Endometrium (tissue), 2 donors: ENCODE measurements at regions not wholly inside any gene's neighbourhood (a gene's known extent, or its start where the extent isn't known, plus 50 kb on each side); places are given as distances from the start of the nearest gene placed in this dataset.
"Not testable (repeated sequence)": the region's sequence is repeated elsewhere in the genome, so short reads cannot be mapped to it uniquely, and the experiment has no call there.

Source experiments
- FAIRE-seq: peaks from 2 replicates; lab custom pipeline; 2012; peaks lifted over from hg19 to GRCh38; lab: Jason Lieb, UNC
- donor health status: control.
- donor health status: control.

GRCh38 chr5:87785554-87786335 lies 373.0 kb upstream of the CCNH start:
- FAIRE-seq: no peak

DNA sequence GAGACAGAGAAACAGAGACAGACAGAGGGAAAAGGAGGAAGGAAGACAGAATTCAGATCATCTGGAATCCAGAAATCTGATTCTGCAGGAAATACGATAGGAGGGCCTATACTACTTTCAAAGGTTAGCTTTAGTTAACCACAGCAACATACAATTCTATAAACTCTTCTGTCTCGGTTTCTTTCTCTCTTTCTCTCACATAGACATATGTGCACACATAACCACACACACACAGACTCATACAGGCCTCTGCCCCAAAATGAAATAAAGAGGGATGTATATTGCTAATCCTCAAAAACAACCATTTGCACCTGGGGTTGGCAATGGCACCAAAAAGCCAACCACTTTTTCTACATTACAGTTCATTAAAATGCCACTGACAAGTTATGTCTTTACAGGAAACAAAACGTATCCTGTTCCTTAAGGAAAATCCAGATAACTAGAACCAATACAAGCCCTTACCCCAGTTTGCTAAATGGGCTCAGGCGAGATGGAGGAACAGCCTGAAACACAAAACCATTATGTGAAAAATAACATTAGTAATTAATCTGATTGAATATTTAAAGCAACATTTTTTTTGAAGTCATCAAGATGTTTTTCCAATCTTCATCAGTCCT lies 372.3 kb upstream of the CCNH start:
- FAIRE-seq: no peak

DNA sequence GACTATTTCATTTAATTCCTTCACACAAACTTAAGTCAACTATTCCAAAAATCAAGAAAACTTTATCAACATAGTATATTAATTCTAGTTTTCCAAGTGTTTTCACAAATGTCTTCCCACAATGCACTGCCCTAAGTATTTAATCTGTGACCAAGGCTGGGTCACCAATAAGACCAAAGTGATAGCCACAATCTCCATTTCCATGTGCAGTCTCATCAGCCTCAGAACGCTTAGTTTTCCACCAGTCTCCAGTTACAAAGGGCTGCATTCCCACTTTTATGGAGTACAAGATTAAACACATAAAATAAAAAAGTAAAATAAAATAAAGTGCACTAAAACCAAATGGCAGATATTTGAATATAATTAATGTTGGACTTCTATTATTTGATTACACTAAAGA lies 371.6 kb upstream of the CCNH start:
- FAIRE-seq: peak; percentile 95

- no peak for FAIRE-seq
Measured at GRCh38 chr5:87782916-87783315, 370.2 kb upstream of the CCNH start.

GRCh38 chr5:87781976-87782375 lies 369.2 kb upstream of the CCNH start:
- no peak for FAIRE-seq

DNA sequence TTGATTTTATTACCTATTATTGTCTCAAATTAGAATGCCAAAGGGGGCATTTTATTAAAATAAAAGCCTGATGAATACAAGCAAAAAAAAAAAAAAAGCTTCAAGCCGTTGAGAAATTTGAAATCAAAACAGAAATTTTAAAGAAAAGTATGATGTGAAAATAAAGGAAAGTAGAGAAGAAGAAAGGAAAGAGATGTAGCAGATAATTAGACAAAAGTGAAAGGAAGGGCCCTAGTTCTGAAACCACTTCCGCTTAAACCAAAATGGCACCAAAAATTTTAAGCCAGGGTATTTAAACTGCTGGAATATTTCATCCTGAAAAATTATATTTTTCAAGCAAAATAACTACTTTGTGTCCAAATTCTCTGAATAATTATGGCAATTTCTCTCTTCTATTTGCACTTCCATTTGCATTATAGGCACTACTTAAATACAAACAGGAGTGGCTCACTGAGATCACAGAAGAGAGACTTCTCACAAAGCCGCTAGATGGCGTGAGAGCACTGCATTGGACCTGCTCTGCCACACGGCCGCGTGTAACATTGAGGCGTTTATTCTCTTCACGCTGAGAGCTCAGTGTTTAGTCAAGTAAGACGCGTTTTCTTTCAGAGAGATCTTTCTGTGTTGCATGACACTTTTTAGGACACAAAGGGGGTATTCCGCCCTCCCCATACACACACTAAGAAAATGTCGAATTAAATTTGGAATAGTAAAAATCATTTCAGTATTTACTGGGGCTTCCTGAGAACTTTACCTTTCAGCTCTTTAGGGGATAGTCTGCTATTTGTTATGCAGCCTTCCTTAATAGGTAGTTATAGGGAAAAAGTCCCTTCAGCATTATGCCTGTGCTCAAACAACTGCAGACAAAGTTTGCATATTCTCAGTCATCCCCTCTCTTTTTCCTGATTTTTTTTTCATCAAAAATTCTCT lies 368.4 kb upstream of the CCNH start:
- FAIRE-seq: peak; percentile 65

DNA sequence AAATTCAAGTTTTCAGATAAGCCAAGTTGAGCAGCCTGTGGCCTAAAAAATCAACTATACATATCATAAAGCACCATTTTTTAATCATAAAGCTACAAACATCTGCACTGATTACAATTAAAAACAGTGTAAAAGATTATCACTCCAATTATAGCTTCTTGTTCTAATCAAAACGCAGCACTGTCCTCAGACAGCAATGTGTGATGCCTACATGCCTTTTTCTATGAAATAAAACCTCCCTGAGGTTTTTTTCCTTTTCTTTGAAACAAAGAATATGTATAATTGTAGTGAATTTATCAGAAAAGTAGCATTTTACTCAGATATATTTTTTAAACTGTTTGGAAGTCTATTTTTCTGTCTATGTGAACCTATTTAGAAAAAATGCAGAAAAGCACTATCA lies 366.1 kb upstream of the CCNH start:
- FAIRE-seq: no peak

DNA sequence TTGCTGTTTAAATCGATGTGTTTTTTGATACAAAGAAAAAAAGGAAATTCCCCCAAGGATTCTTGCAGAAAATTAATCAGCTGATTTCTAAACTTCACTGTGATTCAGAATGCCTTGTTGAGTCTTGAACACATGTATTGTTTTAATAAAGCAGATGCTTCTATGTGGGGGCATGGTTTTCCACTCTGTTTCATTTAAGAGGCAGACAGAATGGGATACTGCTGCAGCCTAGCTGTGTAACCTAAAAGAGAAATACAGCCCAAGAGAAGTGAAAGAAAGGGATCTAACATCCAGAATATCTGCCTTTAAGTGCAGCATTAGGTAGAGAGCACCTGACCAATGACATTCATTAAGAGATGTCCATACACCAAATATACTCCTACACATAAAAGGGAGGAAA lies 365.1 kb upstream of the CCNH start:
- FAIRE-seq: no peak

DNA sequence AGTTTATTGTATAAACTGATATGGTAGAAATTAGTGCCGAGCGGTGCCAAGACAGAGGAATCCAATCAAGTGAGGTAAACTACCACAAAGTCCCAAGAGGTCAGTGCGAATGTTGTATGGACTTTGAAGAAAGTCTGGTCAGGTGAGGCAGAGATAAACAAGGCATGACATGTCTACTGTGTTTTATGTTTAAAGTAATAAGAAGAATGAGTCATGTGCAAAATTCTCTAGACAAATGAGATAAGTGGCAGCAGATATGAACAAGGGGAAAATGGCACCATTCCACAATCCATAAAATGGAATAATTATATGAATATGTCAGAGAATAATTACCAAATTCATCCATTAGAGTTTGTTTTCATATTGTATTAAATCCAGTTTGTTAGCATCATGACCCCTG lies 364.1 kb upstream of the CCNH start:
- FAIRE-seq: no peak

DNA sequence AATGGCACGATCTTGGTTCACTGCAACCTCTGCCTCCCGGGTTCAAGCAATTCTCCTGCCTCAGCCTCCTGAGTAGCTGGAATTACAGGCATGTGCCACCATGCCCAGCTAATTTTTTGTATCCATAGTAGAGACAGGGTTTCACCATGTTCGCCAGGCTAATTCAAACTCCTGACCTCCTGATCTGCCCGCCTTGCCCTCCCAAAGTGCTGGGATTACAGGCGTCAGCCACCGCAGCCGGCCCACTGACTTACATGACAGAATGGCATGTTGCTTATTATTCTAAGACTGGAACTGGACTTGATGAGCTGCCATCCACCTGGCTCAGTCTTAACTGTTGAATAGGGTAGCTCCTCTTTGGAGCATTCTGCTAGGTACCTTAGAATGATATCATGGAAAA lies 363.6 kb upstream of the CCNH start:
- FAIRE-seq: not testable (repeated sequence)

- FAIRE-seq: no peak
Measured at GRCh38 chr5:87775228-87775627, 362.5 kb upstream of the CCNH start.

GRCh38 chr5:87774804-87775203 lies 362.1 kb upstream of the CCNH start:
- no peak for FAIRE-seq

- FAIRE-seq: no peak
Measured at GRCh38 chr5:87770601-87771121, 357.9 kb upstream of the CCNH start.

DNA sequence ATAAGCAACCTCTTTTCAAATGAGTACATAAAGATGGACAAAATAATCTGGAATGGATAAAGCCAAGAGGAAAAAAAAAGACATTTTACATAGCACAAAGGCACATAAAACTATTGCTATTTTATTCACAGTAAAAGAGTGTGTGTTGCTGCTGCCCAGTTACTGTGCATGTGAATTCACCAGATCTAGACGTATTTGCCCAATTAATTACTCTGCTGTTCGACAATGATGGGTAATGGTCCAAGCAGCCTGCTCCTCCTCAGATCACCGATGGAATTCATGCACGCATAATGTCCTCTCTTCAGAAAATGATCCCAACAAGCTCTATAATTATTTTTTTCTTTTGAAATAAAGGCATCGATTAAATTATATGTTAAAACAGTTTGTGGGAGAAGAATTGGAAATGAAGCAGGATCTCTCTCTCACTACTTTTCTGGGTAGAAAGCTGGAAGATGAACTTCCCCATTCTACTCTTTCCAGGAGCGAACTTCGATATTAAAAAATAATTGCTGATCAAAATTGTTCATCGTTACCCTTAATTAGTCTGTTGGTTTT lies 357.4 kb upstream of the CCNH start:
- FAIRE-seq: no peak

DNA sequence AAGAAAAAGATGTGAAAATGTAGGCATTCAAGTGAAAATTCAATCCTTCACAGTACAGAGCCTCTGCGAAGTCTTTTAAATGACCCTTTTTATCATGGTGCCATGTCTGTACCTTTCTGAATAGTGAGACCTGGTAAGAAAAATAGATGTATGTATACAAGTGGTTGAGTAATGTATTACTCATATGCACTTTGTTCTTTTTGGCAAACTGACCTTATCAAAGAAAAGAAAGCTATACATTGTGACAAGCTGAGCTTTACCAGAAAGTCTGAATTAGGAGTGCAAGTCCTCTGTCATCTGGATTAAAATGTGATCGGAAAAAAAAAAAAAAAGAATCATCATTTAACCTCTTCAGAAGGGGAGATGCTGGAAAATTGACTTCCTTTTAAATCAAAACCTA lies 356.4 kb upstream of the CCNH start:
- no peak for FAIRE-seq

DNA sequence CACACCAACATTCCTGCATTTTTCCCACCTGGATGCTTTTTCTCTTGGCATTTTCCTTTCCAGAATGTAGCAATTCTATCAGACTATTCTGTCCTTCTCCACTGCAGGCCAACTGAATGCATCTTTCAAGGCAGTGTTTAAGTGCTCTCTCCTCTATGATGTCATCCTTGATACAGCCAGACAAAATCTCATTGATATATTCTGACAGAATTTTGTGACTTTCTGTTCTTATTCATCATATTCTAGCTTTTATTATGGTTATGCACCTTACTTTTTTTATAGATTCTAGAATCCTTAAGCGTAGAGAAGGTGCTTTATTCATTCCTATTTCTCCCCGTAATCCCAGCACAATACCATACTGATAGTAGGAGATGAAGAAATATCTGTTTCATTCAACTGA lies 355.5 kb upstream of the CCNH start:
- no peak for FAIRE-seq

- FAIRE-seq: no peak
Measured at GRCh38 chr5:87765009-87765408, 352.3 kb upstream of the CCNH start.

GRCh38 chr5:87762631-87763030 lies 349.9 kb upstream of the CCNH start:
- no peak for FAIRE-seq

- no peak for FAIRE-seq
Measured at GRCh38 chr5:87756951-87757350, 344.2 kb upstream of the CCNH start.

- FAIRE-seq: no peak
Measured at GRCh38 chr5:87755360-87755759, 342.6 kb upstream of the CCNH start.

- no peak for FAIRE-seq
Measured at GRCh38 chr5:87754009-87754757, 341.5 kb upstream of the CCNH start.

DNA sequence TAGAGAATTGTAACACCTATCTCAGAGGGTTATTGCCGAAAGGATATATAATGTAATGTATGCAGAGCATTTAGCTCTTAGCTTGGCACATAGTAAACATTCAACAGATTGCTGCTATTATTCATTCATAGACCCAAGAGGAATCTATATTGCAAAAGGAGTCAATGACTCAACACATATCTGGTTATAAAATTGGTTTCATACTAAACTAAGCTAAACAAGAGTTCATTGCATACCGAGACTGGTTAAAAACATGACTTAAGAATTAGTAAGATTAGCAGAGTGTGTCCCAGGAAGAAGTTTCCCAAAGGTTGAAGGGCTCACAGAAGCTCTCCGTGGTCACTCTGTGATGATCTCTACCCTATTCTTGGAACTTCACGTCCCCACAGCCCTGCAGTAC lies 339.6 kb upstream of the CCNH start:
- FAIRE-seq: no peak
